COLO668 (cell line): ENCODE measurements at regions not wholly inside any gene's neighbourhood (a gene's known extent, or its start where the extent isn't known, plus 50 kb on each side); places are given as distances from the start of the nearest gene placed in this dataset.

Experiments
- DNase-seq: peaks from one replicate; lab custom pipeline; 2025; ENCODE audit not compliant: unreplicated experiment; lab: John Stamatoyannopoulos, UW

- DNase-seq: no peak
Measured at GRCh38 chr1:209380420-209380819, 203.1 kb upstream of the CAMK1G start.

- no peak for DNase-seq
Measured at GRCh38 chr1:209382231-209383100, 201.0 kb upstream of the CAMK1G start.

GRCh38 chr1:209383422-209383821, 200.1 kb upstream of the CAMK1G start:
- DNase-seq: no peak

- DNase-seq: no peak
Measured at GRCh38 chr1:209383907-209384709, 199.4 kb upstream of the CAMK1G start.

GRCh38 chr1:209384710-209385550, 198.6 kb upstream of the CAMK1G start:
- no peak for DNase-seq

- DNase-seq: no peak
Measured at GRCh38 chr1:209386156-209386555, 197.4 kb upstream of the CAMK1G start.

GRCh38 chr1:209387271-209387968, 196.1 kb upstream of the CAMK1G start:
- DNase-seq: no peak

- no peak for DNase-seq
Measured at GRCh38 chr1:209387969-209388329, 195.6 kb upstream of the CAMK1G start.

- DNase-seq: no peak
Measured at GRCh38 chr1:209388358-209388757, 195.2 kb upstream of the CAMK1G start.

GRCh38 chr1:209389258-209389657, 194.3 kb upstream of the CAMK1G start:
- DNase-seq: no peak

GRCh38 chr1:209389975-209390374, 193.5 kb upstream of the CAMK1G start:
- DNase-seq: no peak

- no peak for DNase-seq
Measured at GRCh38 chr1:209390764-209391163, 192.8 kb upstream of the CAMK1G start.

GRCh38 chr1:209391792-209392191, 191.7 kb upstream of the CAMK1G start:
- no peak for DNase-seq

GRCh38 chr1:209395169-209395568, 188.3 kb upstream of the CAMK1G start:
- DNase-seq: no peak

GRCh38 chr1:209397371-209397770, 186.1 kb upstream of the CAMK1G start:
- no peak for DNase-seq

GRCh38 chr1:209397910-209398309, 185.6 kb upstream of the CAMK1G start:
- DNase-seq: no peak

- no peak for DNase-seq
Measured at GRCh38 chr1:209398313-209398991, 185.1 kb upstream of the CAMK1G start.

GRCh38 chr1:209399800-209400199, 183.7 kb upstream of the CAMK1G start:
- DNase-seq: no peak

GRCh38 chr1:209400351-209401220, 182.9 kb upstream of the CAMK1G start:
- no peak for DNase-seq
